Neural progenitor cell (in vitro differentiated cells): ENCODE measurements at regions not wholly inside any gene's neighbourhood (a gene's known extent, or its start where the extent isn't known, plus 50 kb on each side); places are given as distances from the start of the nearest gene placed in this dataset.

ENCODE experiments used
- DNase-seq: peaks from one replicate; pipeline ENCODE4 v3.0.0-alpha.2; 2016; ENCODE audit warnings: low spot score
- H2AFZ ChIP-seq: fragments of 200-600 bp; sonication (generic); replicated peaks from 2 replicates; pipeline ENCODE4 v1.6.1; 2016; ENCODE audit warnings: antibody characterized with exemption
- H3F3A ChIP-seq: fragments of 200-600 bp; sonication (generic); 2 replicates; pipeline ENCODE4 v1.6.1; 2016; ENCODE audit warnings: antibody characterized with exemption, low read depth
- H3K27ac ChIP-seq: fragments of 200-600 bp; sonication (generic); 2 replicates; pipeline ENCODE4 v1.5.1; 2016; ENCODE audit warnings: mild to moderate bottlenecking
- H3K27me3 ChIP-seq: fragments of 200-600 bp; sonication (generic); 2 replicates; pipeline ENCODE4 v1.6.1; 2016; ENCODE audit warnings: mild to moderate bottlenecking, moderate library complexity
- H3K36me3 ChIP-seq: fragments of 200-600 bp; sonication (generic); 2 replicates; pipeline ENCODE4 v1.5.1; 2016
- H3K4me1 ChIP-seq: fragments of 200-600 bp; sonication (generic); 2 replicates; pipeline ENCODE4 v1.6.1; 2016; ENCODE audit warnings: mixed run types
- H3K4me2 ChIP-seq: fragments of 200-600 bp; sonication (generic); 2 replicates; pipeline ENCODE4 v1.6.1; 2016
- H3K4me3 ChIP-seq: fragments of 200-600 bp; sonication (generic); 2 replicates; pipeline ENCODE4 v1.5.1; 2016
- H3K79me2 ChIP-seq: fragments of 200-600 bp; sonication (generic); 2 replicates; pipeline ENCODE4 v1.6.1; 2016; ENCODE audit warnings: low read depth
- H3K9ac ChIP-seq: fragments of 200-600 bp; sonication (generic); 2 replicates; pipeline ENCODE4 v1.6.1; 2016
- H3K9me3 ChIP-seq: fragments of 200-600 bp; sonication (generic); 2 replicates; pipeline ENCODE4 v1.5.1; 2016; ENCODE audit warnings: low read depth
- H4K20me1 ChIP-seq: fragments of 200-600 bp; sonication (generic); 2 replicates; pipeline ENCODE4 v1.6.1; 2016; ENCODE audit warnings: low read depth
- H3K27ac Mint-ChIP-seq: 3 replicates; pipeline ENCODE4 v1.8.0; 2021; ENCODE audit warnings: mixed read lengths
- H3K27me3 Mint-ChIP-seq: 2 replicates; pipeline ENCODE4 v1.8.0; 2022; ENCODE audit warnings: low read depth, mild to moderate bottlenecking, inconsistent platforms, moderate library complexity, mixed read lengths; ENCODE audit not compliant: insufficient read depth
- H3K36me3 Mint-ChIP-seq: 3 replicates; pipeline ENCODE4 v1.8.0; 2021; ENCODE audit warnings: mixed read lengths
- H3K4me1 Mint-ChIP-seq: 3 replicates; pipeline ENCODE4 v1.8.0; 2021; ENCODE audit warnings: mixed read lengths
- H3K4me3 Mint-ChIP-seq: 3 replicates; pipeline ENCODE4 v1.8.0; 2021; ENCODE audit warnings: mild to moderate bottlenecking, moderate library complexity, mixed read lengths
- H3K9me3 Mint-ChIP-seq: 3 replicates; pipeline ENCODE4 v1.8.0; 2020; ENCODE audit warnings: mixed read lengths
- CTCF ChIP-seq: fragments of 200-600 bp; sonication (generic); IDR thresholded peaks from 2 replicates; pipeline ENCODE4 v1.5.1; 2017; ENCODE audit warnings: antibody characterized with exemption, mild to moderate bottlenecking
- EZH2 ChIP-seq: fragments of 200-600 bp; sonication (generic); IDR thresholded peaks from 2 replicates; pipeline ENCODE4 v1.6.1; 2017; ENCODE audit warnings: antibody characterized with exemption, mild to moderate bottlenecking, moderate library complexity
- EZH2phosphoT487 ChIP-seq: fragments of 200-600 bp; sonication (generic); IDR thresholded peaks from 2 replicates; pipeline ENCODE4 v1.6.1; 2017; ENCODE audit warnings: antibody characterized with exemption

- Mint-ChIP-seq H3K4me3 (no peak overlapping the region), H3K27me3 (peaks cover 16% of the 10 kb centered on the region), H3K9me3 (peaks cover 8% of the 10 kb centered on the region), H3K4me1 (peaks cover 39% of the 10 kb centered on the region), H3K27ac (no peak overlapping the region), H3K36me3 (peaks cover 4% of the 10 kb centered on the region)
- TF ChIP-seq EZH2: no peak
- TF ChIP-seq EZH2phosphoT487: no peak
- TF ChIP-seq CTCF: no peak
- no peak overlapping the region for H3K27ac ChIP-seq
- DNase-seq: no peak
- no peaks in the 10 kb centered on the region for H3K9me3 ChIP-seq
- H3K4me2 ChIP-seq: no peak overlapping the region
- no peak overlapping the region for H2AFZ ChIP-seq
- no peaks in the 10 kb centered on the region for H4K20me1 ChIP-seq
- H3K9ac ChIP-seq: no peak overlapping the region
- peaks cover 17% of the 10 kb centered on the region for H3F3A ChIP-seq
- no peaks in the 10 kb centered on the region for H3K79me2 ChIP-seq
- no peaks in the 10 kb centered on the region for H3K36me3 ChIP-seq
- H3K27me3 ChIP-seq: peaks cover 47% of the 10 kb centered on the region
- peaks cover 24% of the 10 kb centered on the region for H3K4me1 ChIP-seq
- no peak overlapping the region for H3K4me3 ChIP-seq
These were observed 129.8 kb upstream of the HSD17B12 start for GRCh38 chr11:43550714-43551113.

GRCh38 chr11:43554148-43554473, 126.4 kb upstream of the HSD17B12 start:
- H3K9me3 Mint-ChIP-seq: no peaks in the 10 kb centered on the region
- H2AFZ ChIP-seq: no peak overlapping the region
- no peak overlapping the region for H3K27ac Mint-ChIP-seq
- H3K27me3 Mint-ChIP-seq: peaks cover 5% of the 10 kb centered on the region
- no peak for DNase-seq
- H3F3A ChIP-seq: peaks cover 38% of the 10 kb centered on the region
- no peaks in the 10 kb centered on the region for H3K36me3 ChIP-seq
- peak overlapping the region; percentile 3 for H3K4me2 ChIP-seq
- no peaks in the 10 kb centered on the region for H4K20me1 ChIP-seq
- H3K27ac ChIP-seq: no peak overlapping the region
- no peaks in the 10 kb centered on the region for H3K9me3 ChIP-seq
- H3K36me3 Mint-ChIP-seq: no peaks in the 10 kb centered on the region
- H3K4me1 Mint-ChIP-seq: peaks cover 59% of the 10 kb centered on the region
- TF ChIP-seq EZH2 (no peak), CTCF (no peak), EZH2phosphoT487 (no peak)
- H3K79me2 ChIP-seq: no peaks in the 10 kb centered on the region
- H3K4me3 Mint-ChIP-seq: no peak overlapping the region
- H3K4me1 ChIP-seq: peaks cover 53% of the 10 kb centered on the region
- no peak overlapping the region for H3K9ac ChIP-seq
- H3K4me3 ChIP-seq: no peak overlapping the region
- H3K27me3 ChIP-seq: peaks cover 25% of the 10 kb centered on the region

- Mint-ChIP-seq H3K27me3 (peaks cover 5% of the 10 kb centered on the region), H3K9me3 (no peaks in the 10 kb centered on the region), H3K27ac (no peak overlapping the region), H3K4me1 (peaks cover 64% of the 10 kb centered on the region), H3K36me3 (peaks cover under 1% of the 10 kb centered on the region), H3K4me3 (no peak overlapping the region)
- no peak overlapping the region for H2AFZ ChIP-seq
- no peaks in the 10 kb centered on the region for H3K36me3 ChIP-seq
- peak overlapping the region; percentile 82 for H3K4me2 ChIP-seq
- TF ChIP-seq EZH2: no peak
- no peak for TF ChIP-seq EZH2phosphoT487
- no peak for TF ChIP-seq CTCF
- H3K27me3 ChIP-seq: peaks cover 25% of the 10 kb centered on the region
- H3K9ac ChIP-seq: no peak overlapping the region
- no peaks in the 10 kb centered on the region for H4K20me1 ChIP-seq
- no peak overlapping the region for H3K27ac ChIP-seq
- H3K4me1 ChIP-seq: peaks cover 54% of the 10 kb centered on the region
- no peaks in the 10 kb centered on the region for H3K79me2 ChIP-seq
- no peaks in the 10 kb centered on the region for H3K9me3 ChIP-seq
- peaks cover 38% of the 10 kb centered on the region for H3F3A ChIP-seq
- no peak overlapping the region for H3K4me3 ChIP-seq
- DNase-seq: no peak
These were observed 125.4 kb upstream of the HSD17B12 start for GRCh38 chr11:43555186-43555585.
